Spinal cord (tissue), 9 donors: ENCODE measurements at regions not wholly inside any gene's neighbourhood (a gene's known extent, or its start where the extent isn't known, plus 50 kb on each side); places are given as distances from the start of the nearest gene placed in this dataset.
"Not testable (repeated sequence)": the region's sequence is repeated elsewhere in the genome, so short reads cannot be mapped to it uniquely, and the experiment has no call there.

Experiments used
- DNase-seq, 6 donors: peaks; one replicate each; pipeline versions ENCODE4 v3.0.0 to v3.0.0-alpha.2; 2013 to 2015; ENCODE audit warnings: low spot score in 6 of 6, low read depth in 4 of 6
- H3K27ac ChIP-seq: one replicate; pipeline ENCODE4 v1.5.1; 2013; ENCODE audit warnings: low read depth, low read length, control low read depth
- H3K27me3 ChIP-seq: one replicate; pipeline ENCODE4 v1.6.1; 2013; ENCODE audit warnings: low read length; ENCODE audit not compliant: control insufficient read depth, insufficient read depth
- H3K36me3 ChIP-seq: one replicate; pipeline ENCODE4 v1.6.1; 2013; ENCODE audit warnings: low read length; ENCODE audit not compliant: control insufficient read depth, insufficient read depth
- H3K4me1 ChIP-seq: one replicate; pipeline ENCODE4 v1.6.1; 2013; ENCODE audit warnings: low read length; ENCODE audit not compliant: control insufficient read depth, insufficient read depth
- H3K4me3 ChIP-seq: one replicate; pipeline ENCODE4 v1.5.1; 2013; ENCODE audit warnings: low read depth, low read length, control low read depth
- H3K9me3 ChIP-seq: one replicate; pipeline ENCODE4 v1.6.1; 2013; ENCODE audit warnings: low read length; ENCODE audit not compliant: control insufficient read depth, insufficient read depth
- WGBS: methylation state at CpG from one replicate; pipeline ENCODE4 v1.1.5; 2013; ENCODE audit warnings: missing lambda C conversion rate; ENCODE audit not compliant: insufficient coverage; 5-methylcytosine and 5-hydroxymethylcytosine counted together
- donor health status: healthy.

DNA sequence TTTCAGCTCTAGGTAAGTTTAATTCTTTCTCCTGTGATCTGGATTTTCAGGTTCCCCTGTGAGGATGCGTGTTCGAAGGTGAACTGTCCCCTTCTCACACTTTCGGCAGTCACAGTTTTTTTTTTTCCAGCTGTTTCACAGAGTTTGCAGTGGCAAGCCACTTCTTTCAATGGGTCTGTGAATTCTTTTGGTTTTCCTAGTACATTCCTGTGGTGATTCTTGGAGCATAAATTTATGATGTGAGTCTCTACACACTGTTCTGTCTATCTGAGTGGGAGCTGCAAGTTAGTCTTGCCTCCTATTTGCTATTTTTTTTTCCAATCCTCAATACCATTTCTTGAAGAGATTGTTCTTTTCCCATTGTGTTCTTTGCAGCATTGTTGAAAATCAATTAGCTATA lies 595.5 kb downstream of the RAPGEF2 start:
- no peak for DNase-seq
- Histone ChIP-seq H3K27ac (no peak overlapping the region), H3K27me3 (no peaks in the 10 kb centered on the region), H3K4me1 (no peaks in the 10 kb centered on the region), H3K36me3 (no peaks in the 10 kb centered on the region), H3K9me3 (peaks cover 5% of the 10 kb centered on the region), H3K4me3 (no peak overlapping the region)
- no CpG with 5 or more reads among the region's 3 CpGs for WGBS

DNA sequence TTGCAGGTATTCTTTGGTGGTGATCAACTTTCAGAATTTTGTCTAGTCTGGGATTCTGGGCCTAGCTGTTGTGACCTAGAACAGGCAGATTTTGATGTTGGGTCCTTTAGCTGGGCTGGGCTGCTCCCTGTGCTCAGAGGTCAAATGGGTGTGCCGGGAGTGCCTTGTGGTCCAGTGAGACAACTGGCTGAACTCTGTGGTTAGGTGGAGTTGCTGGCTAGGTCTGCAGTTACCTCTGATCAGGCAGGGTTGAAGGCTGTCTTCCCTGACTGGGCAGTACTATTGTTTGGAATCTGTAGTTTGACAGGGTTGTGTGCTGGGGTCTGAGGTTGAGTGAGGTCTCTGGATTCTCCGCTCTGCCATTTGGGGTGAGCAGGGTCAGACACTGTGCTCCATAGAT lies 599.3 kb downstream of the RAPGEF2 start:
- H3K4me1 ChIP-seq = no peaks in the 10 kb centered on the region
- peaks cover 5% of the 10 kb centered on the region for H3K9me3 ChIP-seq
- no peaks in the 10 kb centered on the region for H3K36me3 ChIP-seq
- no peak for DNase-seq
- 40% methylated on average over 2 of the region's 2 CpGs for WGBS
- no peak overlapping the region for H3K4me3 ChIP-seq
- H3K27ac ChIP-seq = no peak overlapping the region
- no peaks in the 10 kb centered on the region for H3K27me3 ChIP-seq

DNA sequence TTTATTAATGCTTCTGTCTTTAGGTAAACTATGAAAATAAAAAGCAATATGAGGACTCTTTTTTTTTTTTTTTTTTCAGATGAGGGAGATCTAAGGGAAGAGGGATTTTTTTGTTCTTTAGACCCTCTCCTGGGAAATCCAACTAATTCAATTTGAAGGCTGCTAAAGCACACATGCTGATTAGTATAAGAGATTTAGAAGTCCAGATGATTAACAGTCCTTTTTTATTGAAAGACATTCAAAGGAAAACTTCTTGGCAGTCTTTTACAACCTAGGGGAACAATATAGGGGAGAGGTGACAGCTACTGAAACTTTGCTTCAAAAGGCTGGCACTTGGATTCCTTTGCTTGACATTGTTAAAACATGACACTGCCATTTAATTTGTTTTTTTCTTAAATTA lies 602.5 kb downstream of the RAPGEF2 start:
- Histone ChIP-seq H3K27me3 (no peaks in the 10 kb centered on the region), H3K27ac (no peak overlapping the region), H3K36me3 (no peaks in the 10 kb centered on the region), H3K4me3 (no peak overlapping the region), H3K4me1 (no peaks in the 10 kb centered on the region), H3K9me3 (peaks cover 3% of the 10 kb centered on the region)
- peak in 1 of 6 donors; percentile 45 for DNase-seq

DNA sequence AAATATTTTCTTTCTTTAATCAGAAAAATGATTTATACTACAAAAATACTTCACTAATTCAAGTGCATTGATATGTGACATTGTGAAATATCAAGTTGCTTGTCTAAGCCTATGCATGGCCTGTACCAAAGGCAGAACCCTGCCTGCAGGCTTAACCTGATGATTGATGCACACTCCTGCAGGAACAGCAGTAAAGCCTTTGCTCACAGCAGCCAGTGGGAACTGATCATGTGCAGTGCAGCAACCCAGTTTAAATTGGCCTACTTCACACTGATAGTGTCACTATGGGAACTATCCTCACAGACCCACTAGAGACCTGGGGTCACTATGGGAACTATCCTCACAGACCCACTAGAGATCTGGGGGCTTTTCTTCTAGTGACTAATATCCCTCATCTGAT lies 603.8 kb downstream of the RAPGEF2 start:
- Histone ChIP-seq H3K36me3 (no peaks in the 10 kb centered on the region), H3K4me1 (no peaks in the 10 kb centered on the region), H3K4me3 (no peak overlapping the region), H3K9me3 (no peaks in the 10 kb centered on the region), H3K27ac (no peak overlapping the region), H3K27me3 (no peaks in the 10 kb centered on the region)
- DNase-seq = peak in 1 of 6 donors; percentile 32

DNA sequence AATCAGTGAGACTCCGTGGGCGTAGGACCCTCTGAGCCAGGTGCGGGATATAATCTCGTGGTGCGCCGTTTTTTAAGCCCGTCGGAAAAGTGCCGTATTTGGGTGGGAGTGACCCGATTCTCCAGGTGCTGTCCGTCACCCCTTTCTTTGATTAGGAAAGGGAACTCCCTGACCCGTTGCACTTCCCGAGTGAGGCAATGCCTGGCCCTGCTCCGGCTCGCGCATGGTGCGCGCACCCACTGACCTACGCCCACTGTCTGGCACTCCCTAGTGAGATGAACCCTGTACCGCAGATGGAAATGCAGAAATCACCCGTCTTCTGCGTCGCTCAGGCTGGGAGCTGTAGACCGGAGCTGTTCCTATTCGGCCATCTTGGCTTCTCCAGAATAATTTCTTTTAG lies 612.3 kb downstream of the RAPGEF2 start:
- not testable (repeated sequence) for H3K27ac ChIP-seq, H3K27me3 ChIP-seq, H3K4me3 ChIP-seq, DNase-seq, H3K36me3 ChIP-seq, H3K9me3 ChIP-seq, H3K4me1 ChIP-seq
- over 99% methylated on average over 14 of the region's 25 CpGs for WGBS

DNA sequence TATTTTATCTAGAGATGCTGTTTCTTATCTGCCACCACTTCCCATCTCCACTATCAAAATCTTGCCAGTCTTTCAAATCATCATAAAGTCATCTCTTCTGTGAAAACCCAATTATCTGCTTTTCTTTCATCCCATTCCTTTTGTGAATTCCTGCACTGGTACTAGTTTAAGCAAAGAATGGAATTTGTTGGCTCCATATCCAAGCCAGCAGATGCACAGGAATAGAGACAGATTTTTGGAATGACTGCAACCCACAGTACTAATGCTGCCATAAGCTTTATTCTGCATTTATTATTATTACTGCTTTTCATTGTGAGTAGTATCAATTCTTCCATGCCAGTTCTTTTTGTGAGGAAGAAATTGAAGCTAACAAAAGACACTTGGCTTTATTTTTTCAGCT lies 616.7 kb downstream of the RAPGEF2 start:
- H3K9me3 ChIP-seq = peaks cover 2% of the 10 kb centered on the region

DNA sequence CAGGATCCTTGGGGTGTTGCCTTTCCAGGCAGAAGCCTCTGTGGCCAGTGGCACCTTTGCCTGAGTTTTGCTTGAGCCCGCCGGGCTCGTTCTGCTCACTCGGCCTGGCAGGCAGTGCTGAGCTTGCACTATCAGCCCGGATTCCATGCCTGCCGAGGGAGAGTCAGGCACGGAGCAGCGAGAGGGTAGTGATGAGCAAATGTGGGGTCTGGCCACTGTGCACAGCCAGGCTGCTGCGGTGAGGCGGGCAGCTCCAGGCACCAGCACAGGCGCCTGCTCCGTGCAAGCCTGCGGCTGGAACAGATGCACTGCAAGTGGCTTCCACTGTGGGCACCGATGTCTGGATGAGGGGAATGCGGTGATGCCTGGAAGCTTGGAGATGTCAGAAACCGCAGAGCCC lies 619.2 kb downstream of the RAPGEF2 start:
- Histone ChIP-seq H3K9me3 (peaks cover 2% of the 10 kb centered on the region), H3K27ac (no peak overlapping the region), H3K27me3 (no peaks in the 10 kb centered on the region), H3K4me1 (no peaks in the 10 kb centered on the region), H3K36me3 (no peaks in the 10 kb centered on the region), H3K4me3 (no peak overlapping the region)
- no peak for DNase-seq
- WGBS = 88% methylated on average over 16 of the region's 16 CpGs

More for the DNA sequence above, 616.7 kb downstream of the RAPGEF2 start:
- Histone ChIP-seq H3K27me3 (no peaks in the 10 kb centered on the region), H3K4me1 (no peaks in the 10 kb centered on the region), H3K36me3 (no peaks in the 10 kb centered on the region), H3K4me3 (no peak overlapping the region), H3K27ac (no peak overlapping the region)
- peak in 1 of 6 donors; percentile 38 for DNase-seq

DNA sequence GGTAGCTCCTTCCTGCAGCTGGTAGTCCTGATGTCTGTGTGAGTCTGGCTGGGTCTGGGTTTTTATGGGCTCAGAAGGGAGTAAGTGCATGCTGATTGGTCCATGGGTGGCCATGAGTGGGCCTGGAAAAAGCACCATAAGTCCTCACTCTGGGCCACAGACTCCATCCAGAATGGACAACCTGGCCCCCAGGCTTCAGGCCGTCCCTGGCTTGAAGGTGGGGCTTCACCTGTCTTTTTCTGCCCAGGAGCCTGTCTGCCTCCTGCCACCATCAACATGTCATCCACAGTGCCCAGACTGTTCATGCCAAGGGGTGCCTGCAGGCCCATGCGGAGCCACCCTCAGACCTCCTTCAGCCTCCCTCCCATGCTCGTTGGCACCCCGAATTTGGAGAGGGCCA lies 620.0 kb downstream of the RAPGEF2 start:
- H3K27me3 ChIP-seq = no peaks in the 10 kb centered on the region
- H3K4me1 ChIP-seq = no peaks in the 10 kb centered on the region
- peaks cover 2% of the 10 kb centered on the region for H3K9me3 ChIP-seq
- no peak overlapping the region for H3K4me3 ChIP-seq
- no peak overlapping the region for H3K27ac ChIP-seq
- DNase-seq = no peak
- H3K36me3 ChIP-seq = no peaks in the 10 kb centered on the region
- 95% methylated on average over 3 of the region's 4 CpGs for WGBS

DNA sequence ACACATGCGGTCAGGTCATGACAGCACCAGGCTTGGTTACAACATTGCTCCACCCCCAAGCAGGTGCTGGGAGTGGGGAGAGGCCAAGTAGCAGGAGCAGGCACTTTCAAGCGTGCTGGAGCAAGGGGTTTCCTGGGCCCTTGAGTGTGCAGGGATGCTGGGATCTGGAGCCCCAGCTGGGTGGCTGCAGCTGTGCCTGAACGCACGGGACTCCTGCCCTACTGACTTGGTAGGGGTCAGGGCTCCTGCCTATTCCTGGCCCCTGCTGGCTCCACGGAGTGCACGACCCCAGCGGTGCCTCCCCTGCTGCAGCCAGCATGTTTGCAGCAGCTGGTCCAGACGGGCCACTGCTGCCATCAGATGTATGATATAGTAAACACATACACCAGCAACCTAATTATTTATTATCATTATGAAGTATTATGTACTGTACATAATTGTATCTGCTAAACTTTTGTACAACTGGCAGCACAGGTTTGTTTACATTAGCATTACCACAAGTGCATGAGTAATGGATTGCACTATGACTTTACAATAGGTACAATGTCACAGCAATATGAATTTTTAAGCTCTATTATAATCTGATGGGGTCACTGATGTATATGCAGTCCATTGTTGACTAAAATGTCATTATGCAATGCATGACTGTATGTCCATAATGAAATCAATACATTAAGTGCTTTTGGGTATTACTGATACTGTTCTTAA lies 620.6 kb downstream of the RAPGEF2 start:
- no peaks in the 10 kb centered on the region for H3K27me3 ChIP-seq
- H3K4me3 ChIP-seq = no peak overlapping the region
- H3K9me3 ChIP-seq = peaks cover 2% of the 10 kb centered on the region
- no peak overlapping the region for H3K27ac ChIP-seq
- no peaks in the 10 kb centered on the region for H3K4me1 ChIP-seq
- H3K36me3 ChIP-seq = no peaks in the 10 kb centered on the region
- WGBS = 75% methylated on average over 6 of the region's 8 CpGs
- no peak for DNase-seq

DNA sequence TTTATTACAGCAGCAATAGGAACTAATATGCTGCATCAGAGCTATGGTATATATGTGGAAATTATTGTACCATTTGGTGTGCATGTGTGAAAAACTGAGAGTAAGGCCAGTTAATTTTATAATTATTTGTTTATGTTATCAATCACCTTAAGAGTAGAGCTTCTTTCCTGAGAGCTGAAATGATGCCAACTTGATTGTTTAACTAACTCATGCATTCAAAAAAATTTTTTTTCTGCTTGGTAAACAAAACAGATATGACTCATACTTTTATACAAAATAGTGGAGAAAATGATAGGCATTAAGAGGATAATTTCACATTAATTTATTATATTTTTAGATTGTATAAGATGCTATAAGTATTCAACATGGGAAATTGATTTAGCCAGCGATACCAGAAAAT lies 622.7 kb downstream of the RAPGEF2 start:
- Histone ChIP-seq H3K27me3 (no peaks in the 10 kb centered on the region), H3K4me3 (no peak overlapping the region), H3K4me1 (no peaks in the 10 kb centered on the region), H3K36me3 (no peaks in the 10 kb centered on the region), H3K27ac (no peak overlapping the region), H3K9me3 (no peaks in the 10 kb centered on the region)
- DNase-seq = no peak
- WGBS = no CpG with 5 or more reads among the region's 1 CpG
